Uterus (tissue), 3 donors: ENCODE measurements at regions not wholly inside any gene's neighbourhood (a gene's known extent, or its start where the extent isn't known, plus 50 kb on each side); places are given as distances from the start of the nearest gene placed in this dataset.
"Not testable (repeated sequence)": the region's sequence is repeated elsewhere in the genome, so short reads cannot be mapped to it uniquely, and the experiment has no call there.

Experiments
- DNase-seq, 2 donors: peaks; one replicate each; pipeline ENCODE4 v3.0.0-alpha.2; 2019 to 2020
- H3K27ac ChIP-seq, 2 donors: fragments of 200-600 bp; sonication (generic); 1 replicate in 1 of 2; 2 replicates in 1 of 2; pipeline ENCODE4 v1.5.1; 2016 to 2018
- H3K27me3 ChIP-seq, 2 donors: fragments of 200-600 bp; sonication (generic); one replicate each; pipeline ENCODE4 v1.5.1; 2018 to 2019; ENCODE audit warnings: control low read depth in 1 of 2
- H3K36me3 ChIP-seq, 2 donors: fragments of 200-600 bp; sonication (generic); one replicate each; pipeline ENCODE4 v1.5.1; 2019; ENCODE audit warnings: control low read depth in 1 of 2
- H3K4me1 ChIP-seq, 2 donors: fragments of 200-600 bp; sonication (generic); one replicate each; pipeline ENCODE4 v1.5.1; 2018 to 2019; ENCODE audit warnings: control low read depth in 1 of 2
- H3K4me3 ChIP-seq, 2 donors: fragments of 200-600 bp; sonication (generic); 1 replicate in 1 of 2; 2 replicates in 1 of 2; pipeline ENCODE4 v1.5.1; 2018 to 2019; ENCODE audit warnings: mild to moderate bottlenecking in 1 of 2
- H3K9me3 ChIP-seq, 2 donors: fragments of 200-600 bp; sonication (generic); one replicate each; pipeline ENCODE4 v1.5.1; 2019; ENCODE audit warnings: control low read depth in 1 of 2
- CTCF ChIP-seq, 4 experiments: fragments of 200-600 bp in 2 of 4; fragments of 450-650 bp in 2 of 4; sonication (generic) in 2 of 4; IDR thresholded peaks; one replicate each; pipeline ENCODE4 v1.5.1; 2016 to 2019; ENCODE audit warnings: antibody characterized with exemption in 4 of 4, mild to moderate bottlenecking in 2 of 4, moderate library complexity in 1 of 4
- POLR2A ChIP-seq, 2 donors: fragments of 450-650 bp; IDR thresholded peaks; one replicate each; pipeline ENCODE4 v1.6.1; 2016; ENCODE audit warnings: antibody characterized with exemption in 2 of 2, mild to moderate bottlenecking in 1 of 2, moderate library complexity in 1 of 2
- intact Hi-C: fragments of 100-400 bp; cut with DNase I; formaldehyde crosslinking; loops from one replicate; pipeline ENCODE4 v1.15.1; 2023; ENCODE audit warnings: low total_unique reads
- donor health status: DM: yes; HTN: yes; CAD: no.

GRCh38 chr15:39034816-39035215 is 470.2 kb upstream of the RASGRP1 start:
- no peaks in the 10 kb centered on the region for H3K36me3 ChIP-seq
- no peak overlapping the region for H3K4me3 ChIP-seq
- DNase-seq: no peak
- H3K9me3 ChIP-seq: no peaks in the 10 kb centered on the region
- no peak overlapping the region for H3K27ac ChIP-seq
- TF ChIP-seq CTCF (IDR thresholded peaks at IDR 0.05) (no peak), POLR2A (IDR thresholded peaks at IDR 0.05) (no peak)
- H3K4me1 ChIP-seq: no peaks in the 10 kb centered on the region
- no peaks in the 10 kb centered on the region for H3K27me3 ChIP-seq
- intact Hi-C loops: no loop called here

GRCh38 chr15:39037611-39038010 is 473.0 kb upstream of the RASGRP1 start:
- H3K27ac ChIP-seq, DNase-seq, H3K9me3 ChIP-seq, intact Hi-C loops, H3K4me1 ChIP-seq, H3K27me3 ChIP-seq, H3K4me3 ChIP-seq, H3K36me3 ChIP-seq: not testable (repeated sequence)

- Histone ChIP-seq H3K27me3 (no peaks in the 10 kb centered on the region), H3K4me1 (no peaks in the 10 kb centered on the region), H3K4me3 (no peak overlapping the region), H3K27ac (no peak overlapping the region), H3K36me3 (no peaks in the 10 kb centered on the region), H3K9me3 (no peaks in the 10 kb centered on the region)
- intact Hi-C loops: no loop called here
- TF ChIP-seq POLR2A (IDR thresholded peaks at IDR 0.05) (no peak), CTCF (IDR thresholded peaks at IDR 0.05) (no peak)
- no peak for DNase-seq
Observed at GRCh38 chr15:39040861-39041260, 476.2 kb upstream of the RASGRP1 start.

- no peak overlapping the region for H3K27ac ChIP-seq
- H3K36me3 ChIP-seq: no peaks in the 10 kb centered on the region
- no peak overlapping the region for H3K4me3 ChIP-seq
- no peaks in the 10 kb centered on the region for H3K27me3 ChIP-seq
- intact Hi-C loops: no loop called here
- no peaks in the 10 kb centered on the region for H3K9me3 ChIP-seq
- no peak for DNase-seq
- H3K4me1 ChIP-seq: no peaks in the 10 kb centered on the region
- TF ChIP-seq CTCF (IDR thresholded peaks at IDR 0.05) (no peak), POLR2A (IDR thresholded peaks at IDR 0.05) (no peak)
Observed at GRCh38 chr15:39041979-39042495, 477.4 kb upstream of the RASGRP1 start.

GRCh38 chr15:39051626-39052322 is 487.2 kb upstream of the RASGRP1 start:
- intact Hi-C loops: no loop called here
- Histone ChIP-seq H3K4me1 (no peaks in the 10 kb centered on the region), H3K4me3 (no peak overlapping the region), H3K27me3 (no peaks in the 10 kb centered on the region), H3K9me3 (peaks cover 0 to 10% of the 10 kb centered on the region in 2 donors), H3K27ac (no peak overlapping the region), H3K36me3 (no peaks in the 10 kb centered on the region)
- TF ChIP-seq POLR2A (IDR thresholded peaks at IDR 0.05) (no peak), CTCF (IDR thresholded peaks at IDR 0.05) (no peak)
- no peak for DNase-seq
